Endodermal cell (in vitro differentiated cells): ENCODE measurements at regions not wholly inside any gene's neighbourhood (a gene's known extent, or its start where the extent isn't known, plus 50 kb on each side); places are given as distances from the start of the nearest gene placed in this dataset.

Experiments
- DNase-seq: peaks from one replicate; pipeline ENCODE4 v3.0.0-alpha.2; 2017
- H3K27ac ChIP-seq: 2 replicates; pipeline ENCODE4 v1.5.1; 2013; ENCODE audit warnings: mild to moderate bottlenecking, low read depth, low read length, moderate library complexity
- H3K27me3 ChIP-seq: 2 replicates; pipeline ENCODE4 v1.6.1; 2013; ENCODE audit warnings: mild to moderate bottlenecking, low read length, moderate library complexity; ENCODE audit not compliant: insufficient read depth, control insufficient read depth, poor library complexity, severe bottlenecking
- H3K36me3 ChIP-seq: 2 replicates; pipeline ENCODE4 v1.7.0; 2013; ENCODE audit warnings: mild to moderate bottlenecking, low read length, moderate library complexity; ENCODE audit not compliant: control insufficient read depth, insufficient read depth
- H3K4me1 ChIP-seq: one replicate; pipeline ENCODE4 v1.7.0; 2013; ENCODE audit warnings: low read length; ENCODE audit not compliant: control insufficient read depth, insufficient read depth
- H3K4me3 ChIP-seq: 2 replicates; pipeline ENCODE4 v1.5.1; 2013; ENCODE audit warnings: mild to moderate bottlenecking, low read length, moderate library complexity
- H3K9ac ChIP-seq: 2 replicates; pipeline ENCODE4 v1.6.1; 2013; ENCODE audit warnings: mild to moderate bottlenecking, low read length, moderate library complexity; ENCODE audit not compliant: poor library complexity, severe bottlenecking; ENCODE audit errors: extremely low read depth
- H3K9me3 ChIP-seq: 2 replicates; pipeline ENCODE4 v1.6.1; 2013; ENCODE audit warnings: mild to moderate bottlenecking, low read length, moderate library complexity; ENCODE audit not compliant: control insufficient read depth
- H3K27ac Mint-ChIP-seq: 2 replicates; pipeline ENCODE4 v1.8.0; 2020; ENCODE audit warnings: mixed read lengths
- H3K27me3 Mint-ChIP-seq: 2 replicates; pipeline ENCODE4 v1.8.0; 2021; ENCODE audit warnings: mild to moderate bottlenecking, mixed read lengths; ENCODE audit not compliant: insufficient read depth
- H3K36me3 Mint-ChIP-seq: 2 replicates; pipeline ENCODE4 v1.8.0; 2020; ENCODE audit warnings: low read depth, mixed read lengths
- H3K4me1 Mint-ChIP-seq: 2 replicates; pipeline ENCODE4 v1.8.0; 2020; ENCODE audit warnings: mixed read lengths
- H3K4me3 Mint-ChIP-seq: 2 replicates; pipeline ENCODE4 v1.8.0; 2020; ENCODE audit warnings: mild to moderate bottlenecking, moderate library complexity, mixed read lengths
- H3K9me3 Mint-ChIP-seq: 2 replicates; pipeline ENCODE4 v1.8.0; 2020; ENCODE audit warnings: mild to moderate bottlenecking, mixed read lengths
- CTCF ChIP-seq: fragments of 200-600 bp; sonication (generic); conservative IDR thresholded peaks from 2 replicates; pipeline ENCODE4 v1.5.0; 2021; ENCODE audit warnings: antibody characterized with exemption, mild to moderate bottlenecking
- WGBS, 2 experiments: methylation state at CpG; one replicate each; pipeline versions ENCODE4 v1.1.5 to v1.1.7; 2013; ENCODE audit warnings: missing lambda C conversion rate in 2 of 2, mixed read lengths in 1 of 2; ENCODE audit not compliant: insufficient coverage in 1 of 2, insufficient read length in 1 of 2; 5-methylcytosine and 5-hydroxymethylcytosine counted together

- no peak for DNase-seq
- WGBS, 2 experiments, result 83 to 95% methylated on average over 1 to 3 of the region's 3 CpGs
- H3K9me3 Mint-ChIP-seq, result peaks cover 12% of the 10 kb centered on the region
- Histone ChIP-seq H3K4me1 (peaks cover under 1% of the 10 kb centered on the region), H3K27me3 (no peaks in the 10 kb centered on the region), H3K9me3 (no peaks in the 10 kb centered on the region), H3K36me3 (no peaks in the 10 kb centered on the region), H3K27ac (no peak overlapping the region), H3K9ac (no peak overlapping the region), H3K4me3 (no peak overlapping the region)
- H3K4me1 Mint-ChIP-seq, result no peaks in the 10 kb centered on the region
- no peak overlapping the region for H3K27ac Mint-ChIP-seq
- H3K36me3 Mint-ChIP-seq, result peaks cover 8% of the 10 kb centered on the region
- TF ChIP-seq CTCF, result no peak
- no peaks in the 10 kb centered on the region for H3K27me3 Mint-ChIP-seq
- no peak overlapping the region for H3K4me3 Mint-ChIP-seq
Observed at GRCh38 chr11:104619751-104620150, 278.5 kb downstream of the CASP12 start.

GRCh38 chr11:104618954-104619353 lies 279.3 kb downstream of the CASP12 start:
- peaks cover 3% of the 10 kb centered on the region for H3K4me1 ChIP-seq
- Mint-ChIP-seq H3K4me1 (peaks cover 1% of the 10 kb centered on the region), H3K27ac (no peak overlapping the region), H3K36me3 (peaks cover 8% of the 10 kb centered on the region), H3K27me3 (no peaks in the 10 kb centered on the region), H3K4me3 (no peak overlapping the region), H3K9me3 (peaks cover 12% of the 10 kb centered on the region)
- no peak for TF ChIP-seq CTCF
- no peak for DNase-seq
- no peak overlapping the region for H3K9ac ChIP-seq
- no peaks in the 10 kb centered on the region for H3K27me3 ChIP-seq
- no peaks in the 10 kb centered on the region for H3K9me3 ChIP-seq
- no peaks in the 10 kb centered on the region for H3K36me3 ChIP-seq
- H3K4me3 ChIP-seq, result no peak overlapping the region
- WGBS, 2 experiments, result 81 to 95% methylated on average over 4 of the region's 4 CpGs
- H3K27ac ChIP-seq, result no peak overlapping the region

GRCh38 chr11:104614961-104615360 lies 283.3 kb downstream of the CASP12 start:
- no peaks in the 10 kb centered on the region for H3K27me3 Mint-ChIP-seq
- H3K27me3 ChIP-seq, result no peaks in the 10 kb centered on the region
- H3K4me3 ChIP-seq, result no peak overlapping the region
- no peak for TF ChIP-seq CTCF
- peaks cover 1% of the 10 kb centered on the region for H3K4me1 Mint-ChIP-seq
- H3K9me3 ChIP-seq, result no peaks in the 10 kb centered on the region
- no peaks in the 10 kb centered on the region for H3K36me3 ChIP-seq
- H3K9ac ChIP-seq, result no peak overlapping the region
- no peak overlapping the region for H3K27ac Mint-ChIP-seq
- 100% methylated on average over 1 of the region's 1 CpG; no CpG with 5 or more reads in 1 of the 2 experiments for WGBS, 2 experiments
- no peak overlapping the region for H3K4me3 Mint-ChIP-seq
- H3K27ac ChIP-seq, result no peak overlapping the region
- H3K9me3 Mint-ChIP-seq, result peaks cover 12% of the 10 kb centered on the region
- H3K4me1 ChIP-seq, result peaks cover 9% of the 10 kb centered on the region
- no peak for DNase-seq
- H3K36me3 Mint-ChIP-seq, result peaks cover 8% of the 10 kb centered on the region
